Suppressor macrophage (primary cell): ENCODE measurements at regions not wholly inside any gene's neighbourhood (a gene's known extent, or its start where the extent isn't known, plus 50 kb on each side); places are given as distances from the start of the nearest gene placed in this dataset.
"Not testable (repeated sequence)": the region's sequence is repeated elsewhere in the genome, so short reads cannot be mapped to it uniquely, and the experiment has no call there.

Experiments used
- DNase-seq, 4 experiments: peaks; one replicate each; pipeline ENCODE4 v3.0.0-alpha.2; 2020 to 2022

- no peak for DNase-seq
Measured at GRCh38 chr13:71382285-71382684, 484.7 kb downstream of the DACH1 start.

DNA sequence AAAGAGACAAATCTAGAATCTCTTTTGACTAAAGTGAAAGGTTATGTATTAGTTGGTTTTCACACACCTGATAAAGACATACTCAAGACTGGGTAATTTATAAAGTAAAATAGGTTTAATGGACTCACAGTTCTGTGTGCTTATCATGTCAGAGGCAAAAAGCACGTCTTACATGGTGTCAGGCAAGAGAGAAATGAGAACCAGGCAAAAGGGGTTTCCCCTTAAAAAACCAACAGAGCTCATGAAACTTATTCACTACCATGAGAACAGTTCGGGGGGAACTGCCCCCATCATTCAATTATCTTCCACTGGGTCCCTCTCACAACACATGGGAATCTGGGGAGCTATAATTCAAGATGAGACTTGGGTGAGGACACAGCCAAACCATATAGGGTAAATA is 486.8 kb downstream of the DACH1 start:
- DNase-seq = peak in 3 of 4 experiments; percentile 3 to 11 (median 4)

- DNase-seq = peak; percentile 8 to 71 (median 37)
Measured at GRCh38 chr13:71378961-71379905, 487.8 kb downstream of the DACH1 start.

- DNase-seq = peak in 1 of 4 experiments; percentile 8
Measured at GRCh38 chr13:71374471-71375049, 492.4 kb downstream of the DACH1 start.

DNA sequence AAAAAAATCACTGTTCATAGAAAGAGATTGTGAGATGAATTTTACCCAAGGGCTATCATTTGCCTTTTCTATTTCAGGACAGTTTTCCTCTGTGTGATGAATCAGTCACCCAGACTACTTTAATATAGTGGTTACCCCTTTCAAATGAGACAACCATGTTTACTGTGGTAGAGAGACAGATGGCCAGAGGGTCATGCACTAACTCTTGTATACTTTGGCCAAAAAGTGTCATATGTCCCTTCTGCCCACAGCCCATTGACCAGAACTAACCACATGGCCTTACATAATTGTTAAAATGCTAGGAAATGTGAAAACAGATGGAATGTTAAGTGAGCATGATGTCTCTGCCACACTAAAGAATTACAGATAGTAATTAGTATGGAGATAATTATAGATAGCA is 498.7 kb downstream of the DACH1 start:
- DNase-seq = no peak

DNA sequence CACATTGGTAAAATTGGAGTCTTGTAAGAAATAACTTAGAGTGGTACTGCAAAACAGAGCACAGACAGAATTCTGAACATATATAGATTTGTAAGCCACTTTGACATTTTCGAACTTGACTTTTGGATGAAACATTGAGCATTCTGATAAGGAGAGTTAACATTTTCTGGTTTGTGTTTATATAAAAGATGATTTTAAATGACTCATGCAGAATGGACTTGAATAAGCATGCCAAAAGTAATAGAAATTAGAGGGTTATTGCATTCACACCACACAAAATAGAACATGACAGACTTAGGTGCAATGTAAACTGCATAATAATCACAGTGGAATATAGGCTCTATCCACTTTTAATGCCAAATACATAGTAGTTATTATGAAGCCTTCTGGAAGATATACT is 507.0 kb downstream of the DACH1 start:
- DNase-seq = no peak

DNA sequence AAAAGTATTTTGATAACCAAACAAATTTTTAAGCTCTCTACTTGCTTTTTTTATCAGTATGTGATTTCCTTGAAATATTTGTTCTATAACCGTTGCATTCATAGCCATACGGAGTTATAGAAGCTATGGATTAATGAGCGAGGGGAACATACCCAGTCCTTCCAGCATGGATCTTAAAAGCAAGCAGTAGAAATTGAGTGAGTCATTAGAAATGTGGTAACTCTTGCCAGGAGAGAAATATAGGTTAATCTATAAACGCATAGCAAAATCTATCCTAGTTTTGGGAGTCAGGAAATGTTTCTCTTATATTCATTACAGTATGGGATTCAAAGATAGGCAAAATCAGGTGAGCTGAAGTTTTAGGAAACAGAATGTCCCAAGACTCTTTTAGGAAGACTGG is 507.4 kb downstream of the DACH1 start:
- DNase-seq = no peak

DNA sequence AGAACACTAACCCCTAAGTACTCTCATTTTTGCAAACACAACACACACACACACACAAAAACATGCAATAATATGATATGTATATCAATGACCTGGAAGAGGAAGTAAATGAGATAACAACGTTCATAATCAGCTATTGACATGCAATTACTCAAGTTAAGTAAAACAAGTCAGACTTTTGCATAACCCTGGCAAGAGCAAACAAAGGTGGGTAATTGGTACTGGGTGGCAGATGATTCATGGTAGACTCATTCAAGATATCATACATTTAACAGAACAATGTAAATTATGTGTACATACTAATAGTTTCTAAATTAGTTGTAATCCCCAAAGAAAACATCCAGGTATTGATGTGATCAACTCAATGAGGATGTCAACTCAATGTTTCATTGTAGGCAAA is 508.8 kb downstream of the DACH1 start:
- no peak for DNase-seq

DNA sequence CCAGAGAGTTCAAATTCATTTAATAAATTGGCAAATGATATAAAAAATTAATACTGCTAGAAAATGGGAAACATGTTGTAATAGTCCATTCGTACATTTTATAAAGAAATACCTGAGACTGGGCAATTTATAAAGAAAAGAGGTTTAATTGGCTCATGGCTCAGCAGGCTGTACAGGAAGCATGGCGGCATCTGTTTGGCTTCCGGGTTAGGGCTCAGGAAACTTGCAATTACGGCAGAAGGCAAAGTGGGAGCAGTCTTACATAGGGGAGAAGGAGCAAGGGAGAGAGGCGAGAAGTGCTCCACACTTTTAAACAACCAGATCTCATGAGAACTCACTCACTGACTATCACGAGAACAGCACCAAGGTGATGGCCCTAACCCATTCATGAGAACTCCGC is 512.0 kb downstream of the DACH1 start:
- DNase-seq = no peak

DNA sequence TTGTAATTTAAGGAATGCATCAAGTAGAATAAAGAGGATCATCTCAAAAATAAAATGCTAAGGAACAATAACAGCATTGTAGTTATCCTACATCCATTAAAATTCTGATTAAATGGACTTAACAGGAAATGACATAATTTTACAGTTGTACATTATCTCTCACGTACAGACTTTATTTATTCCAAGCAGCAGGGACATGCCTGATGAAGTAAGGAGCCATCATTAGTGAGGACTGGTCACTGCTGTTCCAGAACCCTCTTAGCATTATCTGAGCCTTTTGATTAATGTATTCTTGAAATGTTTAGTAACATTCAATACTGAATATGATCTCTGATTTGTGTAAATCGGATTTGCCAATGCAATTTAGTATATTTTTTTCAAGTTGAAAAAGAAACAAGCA is 516.1 kb downstream of the DACH1 start:
- no peak for DNase-seq

DNA sequence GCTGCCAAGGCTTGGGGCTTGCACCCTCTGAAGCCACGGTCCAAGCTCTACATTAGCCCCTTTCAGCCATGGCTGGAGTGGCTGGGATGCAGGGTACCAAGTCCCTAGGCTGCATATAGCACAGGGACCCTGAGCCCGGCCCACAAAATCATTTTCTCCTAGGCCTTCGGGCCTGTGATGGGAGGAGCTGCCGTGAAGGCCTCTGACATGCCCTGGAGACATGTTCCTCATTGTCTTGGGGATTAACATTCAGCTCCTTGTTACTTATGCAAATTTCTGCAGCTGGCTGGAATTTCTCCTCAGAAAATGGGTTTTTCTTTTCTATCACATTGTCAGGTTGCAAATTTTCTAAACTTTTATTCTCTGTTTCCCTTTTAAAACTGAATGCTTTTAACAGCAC is 521.1 kb downstream of the DACH1 start:
- DNase-seq = not testable (repeated sequence)

DNA sequence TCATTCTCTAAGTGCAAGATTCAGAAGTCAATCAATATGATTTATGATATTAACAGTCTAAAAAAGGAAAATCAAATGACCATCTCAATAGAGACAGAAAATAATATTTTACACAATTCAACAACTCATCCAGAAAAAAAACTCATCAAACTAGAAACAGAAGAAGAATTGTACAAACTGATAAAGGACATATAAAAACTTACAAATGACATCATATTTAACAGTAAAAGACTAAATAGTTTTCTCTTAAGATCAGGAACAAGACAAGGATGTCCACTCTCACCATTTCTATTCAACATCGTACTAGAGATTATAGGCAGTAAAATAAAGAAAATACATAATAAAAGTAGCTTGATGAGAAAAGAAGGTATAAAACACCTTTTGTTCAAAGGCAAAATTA is 527.3 kb downstream of the DACH1 start:
- no peak for DNase-seq

- DNase-seq = no peak
Measured at GRCh38 chr13:71339005-71339404, 528.0 kb downstream of the DACH1 start.

DNA sequence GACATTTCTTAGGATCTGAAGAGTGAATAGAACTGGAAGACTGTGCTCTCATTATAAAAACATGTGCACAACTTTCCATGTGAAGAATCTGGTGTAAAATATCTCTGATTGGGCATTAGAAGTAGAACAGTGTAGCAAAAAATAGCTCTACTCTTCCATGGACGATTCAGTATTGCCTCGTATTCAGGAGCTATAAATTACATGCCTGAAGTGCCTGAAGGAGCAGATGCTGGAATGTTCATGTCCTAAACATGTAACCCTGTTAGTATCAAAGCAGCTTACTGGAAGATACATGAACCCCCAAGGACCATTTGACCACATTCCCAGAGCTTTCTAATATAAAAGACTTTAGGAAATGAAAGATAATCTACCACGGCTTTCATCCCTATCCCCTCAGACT is 528.9 kb downstream of the DACH1 start:
- DNase-seq = no peak

GRCh38 chr13:71327266-71327665 is 539.7 kb downstream of the DACH1 start:
- DNase-seq = no peak

DNA sequence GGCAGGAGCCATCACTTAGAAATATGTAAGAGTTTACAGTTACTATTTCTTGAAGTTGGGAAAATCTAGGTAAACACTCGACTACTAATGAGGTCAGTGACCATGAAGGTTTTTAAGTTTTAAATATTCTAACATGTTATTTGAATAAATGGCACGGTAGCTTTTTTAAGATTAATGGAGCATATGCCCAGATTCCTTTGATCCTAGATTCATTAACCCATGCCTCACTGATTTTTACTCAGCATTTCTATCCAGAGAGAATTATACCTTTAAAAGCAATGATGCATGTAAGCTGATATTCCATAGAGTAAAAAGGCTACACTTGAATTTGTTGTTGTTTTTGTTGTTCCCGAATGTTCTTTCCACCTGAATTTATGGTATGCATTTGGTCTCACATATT is 541.4 kb downstream of the DACH1 start:
- no peak for DNase-seq

DNA sequence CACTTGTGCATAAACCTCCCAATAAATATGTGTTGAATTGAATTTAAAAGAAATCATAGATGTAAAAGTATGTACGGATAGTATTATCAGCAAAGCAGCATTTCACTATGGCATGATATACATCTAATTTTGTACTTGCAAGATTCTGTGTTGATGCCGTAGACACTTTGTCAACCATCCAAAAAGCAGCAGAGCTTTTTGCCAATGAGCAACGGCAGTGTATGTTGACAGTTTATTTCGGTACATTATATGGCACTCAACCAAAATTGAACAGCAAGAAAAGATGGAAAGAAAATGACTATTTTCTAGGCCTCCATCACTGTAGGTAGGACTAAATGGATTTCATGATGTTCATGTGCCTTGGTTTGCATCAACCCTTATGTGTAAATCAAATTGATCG is 543.7 kb downstream of the DACH1 start:
- no peak for DNase-seq

GRCh38 chr13:71320452-71320851 is 546.6 kb downstream of the DACH1 start:
- DNase-seq = peak; percentile 47 to 62 (median 58)

DNA sequence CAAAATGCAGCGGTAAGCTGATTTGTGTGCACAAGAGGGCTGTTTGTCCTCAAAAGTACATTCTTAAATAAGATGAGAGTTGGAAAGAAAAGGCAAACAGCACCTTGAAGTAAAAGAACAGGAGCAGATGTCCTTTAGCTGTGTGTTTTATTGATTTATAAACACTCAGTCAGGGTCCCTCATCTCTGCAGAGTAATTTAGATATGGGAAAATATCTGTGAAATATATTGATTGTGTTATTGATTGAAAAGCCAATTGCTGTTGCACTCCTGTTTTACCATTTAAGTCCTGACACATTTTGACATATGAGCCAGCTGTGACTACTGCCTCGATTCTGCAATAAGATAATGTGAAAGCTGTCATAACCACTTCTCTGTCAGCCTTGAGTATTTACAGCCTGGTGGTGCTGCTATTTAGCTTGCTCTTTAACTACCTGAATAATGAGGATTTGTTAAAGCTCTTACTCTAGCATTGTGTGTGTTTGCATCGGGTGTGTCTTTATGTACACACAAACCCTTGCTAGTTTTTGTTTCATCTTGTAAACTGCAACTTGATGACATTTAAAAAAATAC is 550.1 kb downstream of the DACH1 start:
- DNase-seq = no peak

- no peak for DNase-seq
Measured at GRCh38 chr13:71312923-71313322, 554.1 kb downstream of the DACH1 start.

- DNase-seq = no peak
Measured at GRCh38 chr13:71309905-71310304, 557.1 kb downstream of the DACH1 start.

DNA sequence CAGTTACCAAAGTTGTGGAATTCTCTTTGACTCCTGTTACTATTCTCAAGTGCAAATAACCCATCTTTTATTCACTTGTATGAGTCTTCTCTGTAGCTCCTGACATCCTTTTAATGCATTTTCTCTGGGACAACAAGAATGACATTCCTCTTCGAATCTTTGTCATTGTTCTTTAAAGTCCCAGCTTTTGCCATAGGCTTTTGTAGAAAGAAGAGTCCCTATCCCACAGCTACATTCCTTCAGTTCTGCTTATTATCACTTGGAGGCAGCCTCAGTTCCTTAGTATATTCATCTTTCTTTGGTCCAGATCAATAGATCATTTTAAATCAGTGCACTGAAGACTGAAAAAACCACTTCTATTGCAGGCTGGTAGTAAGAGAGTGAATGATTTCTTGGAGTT is 560.2 kb downstream of the DACH1 start:
- no peak for DNase-seq

DNA sequence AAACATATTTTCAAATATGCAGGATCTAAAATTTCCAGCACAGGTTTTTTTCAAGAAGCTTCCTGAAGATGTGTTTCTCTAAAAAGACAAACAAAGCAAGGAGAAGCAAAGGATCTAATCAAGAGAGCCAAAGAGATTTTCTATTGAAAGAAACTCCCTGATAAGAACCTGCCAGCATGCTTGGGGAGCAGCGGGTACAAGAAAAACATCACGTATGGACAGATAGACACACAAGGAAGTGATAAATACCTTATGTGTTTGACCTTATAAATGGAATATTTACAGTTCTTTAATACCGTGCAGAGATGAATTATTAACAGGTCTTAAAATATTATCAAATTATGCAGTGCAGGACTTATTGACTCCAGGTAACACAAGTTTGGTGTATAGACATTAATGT is 562.1 kb downstream of the DACH1 start:
- DNase-seq = no peak

DNA sequence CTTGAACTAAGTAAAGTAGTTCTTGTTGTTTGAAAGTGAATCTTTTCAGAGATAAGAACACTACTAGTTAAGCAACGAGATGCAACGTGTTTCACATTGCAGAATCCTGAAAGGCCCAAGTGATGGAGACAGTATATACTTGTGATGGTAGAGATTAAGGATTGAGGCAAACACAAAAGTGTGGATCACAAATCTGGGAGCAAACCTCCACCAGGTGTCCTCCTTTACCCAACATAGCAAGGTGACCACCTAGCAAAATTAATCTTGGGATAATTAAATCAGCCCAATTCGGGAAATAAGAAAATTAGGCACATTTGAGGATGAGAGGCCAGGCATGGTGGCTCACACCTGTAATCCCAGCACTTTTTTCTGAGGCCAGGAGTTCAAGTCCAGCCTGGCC is 563.9 kb downstream of the DACH1 start:
- DNase-seq = no peak
